ENCODE measurements at regions not wholly inside any gene's neighbourhood (a gene's known extent, or its start where the extent isn't known, plus 50 kb on each side); places are given as distances from the start of the nearest gene placed in this dataset.

DNA sequence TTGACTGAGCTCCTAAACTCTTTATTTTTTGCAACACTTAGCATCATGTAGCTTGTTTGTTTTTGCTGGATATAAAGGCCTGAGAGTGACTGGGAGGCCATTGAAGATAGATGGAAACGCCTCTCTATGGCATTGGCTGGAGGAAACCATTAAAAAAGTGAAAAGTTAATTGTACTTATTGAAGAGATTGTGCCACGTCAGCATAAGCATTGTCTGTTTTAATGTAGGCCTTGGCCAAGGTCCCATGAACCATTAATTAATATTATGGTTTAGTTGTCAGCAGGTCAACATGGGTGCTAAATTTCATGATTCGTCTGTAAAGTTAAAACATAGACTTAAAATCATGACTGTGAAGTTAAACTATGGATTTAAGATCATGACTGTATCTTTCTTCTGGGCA lies 178.6 kb downstream of the GATA3 start:
- TF ChIP-seq POLR2A (IDR thresholded peaks at IDR 0.05), result no peak
- TF ChIP-seq, protein P1, sequence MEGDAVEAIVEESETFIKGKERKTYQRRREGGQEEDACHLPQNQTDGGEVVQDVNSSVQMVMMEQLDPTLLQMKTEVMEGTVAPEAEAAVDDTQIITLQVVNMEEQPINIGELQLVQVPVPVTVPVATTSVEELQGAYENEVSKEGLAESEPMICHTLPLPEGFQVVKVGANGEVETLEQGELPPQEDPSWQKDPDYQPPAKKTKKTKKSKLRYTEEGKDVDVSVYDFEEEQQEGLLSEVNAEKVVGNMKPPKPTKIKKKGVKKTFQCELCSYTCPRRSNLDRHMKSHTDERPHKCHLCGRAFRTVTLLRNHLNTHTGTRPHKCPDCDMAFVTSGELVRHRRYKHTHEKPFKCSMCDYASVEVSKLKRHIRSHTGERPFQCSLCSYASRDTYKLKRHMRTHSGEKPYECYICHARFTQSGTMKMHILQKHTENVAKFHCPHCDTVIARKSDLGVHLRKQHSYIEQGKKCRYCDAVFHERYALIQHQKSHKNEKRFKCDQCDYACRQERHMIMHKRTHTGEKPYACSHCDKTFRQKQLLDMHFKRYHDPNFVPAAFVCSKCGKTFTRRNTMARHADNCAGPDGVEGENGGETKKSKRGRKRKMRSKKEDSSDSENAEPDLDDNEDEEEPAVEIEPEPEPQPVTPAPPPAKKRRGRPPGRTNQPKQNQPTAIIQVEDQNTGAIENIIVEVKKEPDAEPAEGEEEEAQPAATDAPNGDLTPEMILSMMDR (IDR thresholded peaks at IDR 0.05), result no peak

Measured in esophagus squamous epithelium (tissue), 4 donors.